A673 (cell line): ENCODE measurements at regions not wholly inside any gene's neighbourhood (a gene's known extent, or its start where the extent isn't known, plus 50 kb on each side); places are given as distances from the start of the nearest gene placed in this dataset.

Experiments
- CTCF ChIP-seq: fragments of 300-800, 200-600 bp; sonication (generic); conservative IDR thresholded peaks from 2 replicates; pipeline ENCODE4 v1.5.1; 2017; ENCODE audit warnings: low read depth, mild to moderate bottlenecking, antibody characterized with exemption, low read length, moderate library complexity, mixed read lengths
- EZH2 ChIP-seq: fragments of 200-600 bp; sonication (generic); IDR thresholded peaks from 2 replicates; pipeline ENCODE4 v1.6.1; 2017; ENCODE audit warnings: borderline replicate concordance, low read depth, mild to moderate bottlenecking, mixed read lengths, antibody characterized with exemption, low read length; ENCODE audit not compliant: poor library complexity, severe bottlenecking

GRCh38 chr22:48403521-48404403, 1423.9 kb downstream of the BRD1 start:
- TF ChIP-seq CTCF (no peak), EZH2 (no peak)
